ENCODE measurements at regions not wholly inside any gene's neighbourhood (a gene's known extent, or its start where the extent isn't known, plus 50 kb on each side); places are given as distances from the start of the nearest gene placed in this dataset.

GRCh38 chr9:127557998-127558546 is 54.0 kb upstream of the STXBP1 start:
- Histone ChIP-seq H3K9me3 (no peaks in the 10 kb centered on the region), H3K27ac (peak overlapping the region; percentile 74 to 75), H3K27me3 (no peaks in the 10 kb centered on the region), H3K4me3 (no peak overlapping the region), H3K4me1 (peaks cover 0 to 93% of the 10 kb centered on the region in 2 donors), H3K36me3 (peaks cover 11% of the 10 kb centered on the region)
- no peak for DNase-seq (ENCODE audit: low spot score)
- TF ChIP-seq, protein P1, sequence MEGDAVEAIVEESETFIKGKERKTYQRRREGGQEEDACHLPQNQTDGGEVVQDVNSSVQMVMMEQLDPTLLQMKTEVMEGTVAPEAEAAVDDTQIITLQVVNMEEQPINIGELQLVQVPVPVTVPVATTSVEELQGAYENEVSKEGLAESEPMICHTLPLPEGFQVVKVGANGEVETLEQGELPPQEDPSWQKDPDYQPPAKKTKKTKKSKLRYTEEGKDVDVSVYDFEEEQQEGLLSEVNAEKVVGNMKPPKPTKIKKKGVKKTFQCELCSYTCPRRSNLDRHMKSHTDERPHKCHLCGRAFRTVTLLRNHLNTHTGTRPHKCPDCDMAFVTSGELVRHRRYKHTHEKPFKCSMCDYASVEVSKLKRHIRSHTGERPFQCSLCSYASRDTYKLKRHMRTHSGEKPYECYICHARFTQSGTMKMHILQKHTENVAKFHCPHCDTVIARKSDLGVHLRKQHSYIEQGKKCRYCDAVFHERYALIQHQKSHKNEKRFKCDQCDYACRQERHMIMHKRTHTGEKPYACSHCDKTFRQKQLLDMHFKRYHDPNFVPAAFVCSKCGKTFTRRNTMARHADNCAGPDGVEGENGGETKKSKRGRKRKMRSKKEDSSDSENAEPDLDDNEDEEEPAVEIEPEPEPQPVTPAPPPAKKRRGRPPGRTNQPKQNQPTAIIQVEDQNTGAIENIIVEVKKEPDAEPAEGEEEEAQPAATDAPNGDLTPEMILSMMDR (IDR thresholded peaks at IDR 0.05) = no peak

- no peak for DNase-seq (ENCODE audit: low spot score)
- Histone ChIP-seq H3K27ac (peak overlapping the region; percentile 74 to 75), H3K4me3 (no peak overlapping the region), H3K27me3 (no peaks in the 10 kb centered on the region), H3K36me3 (peaks cover 11% of the 10 kb centered on the region), H3K4me1 (peaks cover 0 to 94% of the 10 kb centered on the region in 2 donors), H3K9me3 (no peaks in the 10 kb centered on the region)
- TF ChIP-seq, protein P1 (IDR thresholded peaks at IDR 0.05) = no peak
These were observed 53.4 kb upstream of the STXBP1 start for GRCh38 chr9:127558581-127559246.

- Histone ChIP-seq H3K27ac (peak overlapping the region; percentile 74 to 75), H3K9me3 (no peaks in the 10 kb centered on the region), H3K4me3 (no peak overlapping the region), H3K4me1 (peaks cover 0 to 92% of the 10 kb centered on the region in 2 donors), H3K27me3 (no peaks in the 10 kb centered on the region), H3K36me3 (peaks cover 11% of the 10 kb centered on the region)
- DNase-seq (ENCODE audit: low spot score) = no peak
- TF ChIP-seq, protein P1 (IDR thresholded peaks at IDR 0.05) = no peak
These were observed 52.8 kb upstream of the STXBP1 start for GRCh38 chr9:127559247-127559680.

GRCh38 chr9:127561491-127562278 is 50.4 kb upstream of the STXBP1 start:
- Histone ChIP-seq H3K27me3 (no peaks in the 10 kb centered on the region), H3K9me3 (no peaks in the 10 kb centered on the region), H3K27ac (peak overlapping the region; percentile 74 to 84), H3K4me1 (peaks cover 0 to 83% of the 10 kb centered on the region in 2 donors), H3K4me3 (no peak overlapping the region), H3K36me3 (peaks cover 11% of the 10 kb centered on the region)
- DNase-seq (ENCODE audit: low spot score) = peak; percentile 96
- TF ChIP-seq, protein P1 (IDR thresholded peaks at IDR 0.05) = no peak

Data from right atrium auricular region (tissue), 2 donors.